HG03097 (cell line): ENCODE measurements at regions not wholly inside any gene's neighbourhood (a gene's known extent, or its start where the extent isn't known, plus 50 kb on each side); places are given as distances from the start of the nearest gene placed in this dataset.

Experiments
- ATAC-seq: cut with Tn5 transposase; IDR thresholded peaks from one replicate; pipeline ENCODE4 v1.9.1; 2021; ENCODE audit not compliant: unreplicated experiment, low FRiP score

DNA sequence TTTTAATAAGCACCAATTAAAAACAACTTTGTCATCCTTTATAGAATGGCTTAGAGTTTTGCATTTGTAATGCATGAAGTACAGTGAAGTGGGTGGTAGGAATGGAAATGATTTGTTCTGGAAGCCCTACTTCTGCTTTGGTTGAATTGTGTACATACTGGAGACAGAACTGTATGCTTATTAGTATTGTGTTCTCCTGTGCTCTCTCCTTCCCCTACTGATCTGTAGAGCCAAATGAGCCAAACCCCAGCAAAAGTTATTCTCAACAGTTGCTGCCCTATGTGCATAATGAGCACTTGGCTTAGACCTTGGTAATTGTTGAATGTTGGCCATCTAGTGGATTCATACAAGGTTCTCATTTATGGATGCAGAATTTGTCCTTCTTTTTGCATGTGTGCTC, 916.1 kb downstream of the GALC start:
- no peak for ATAC-seq

GRCh38 chr14:87076146-87076545, 916.8 kb downstream of the GALC start:
- no peak for ATAC-seq

DNA sequence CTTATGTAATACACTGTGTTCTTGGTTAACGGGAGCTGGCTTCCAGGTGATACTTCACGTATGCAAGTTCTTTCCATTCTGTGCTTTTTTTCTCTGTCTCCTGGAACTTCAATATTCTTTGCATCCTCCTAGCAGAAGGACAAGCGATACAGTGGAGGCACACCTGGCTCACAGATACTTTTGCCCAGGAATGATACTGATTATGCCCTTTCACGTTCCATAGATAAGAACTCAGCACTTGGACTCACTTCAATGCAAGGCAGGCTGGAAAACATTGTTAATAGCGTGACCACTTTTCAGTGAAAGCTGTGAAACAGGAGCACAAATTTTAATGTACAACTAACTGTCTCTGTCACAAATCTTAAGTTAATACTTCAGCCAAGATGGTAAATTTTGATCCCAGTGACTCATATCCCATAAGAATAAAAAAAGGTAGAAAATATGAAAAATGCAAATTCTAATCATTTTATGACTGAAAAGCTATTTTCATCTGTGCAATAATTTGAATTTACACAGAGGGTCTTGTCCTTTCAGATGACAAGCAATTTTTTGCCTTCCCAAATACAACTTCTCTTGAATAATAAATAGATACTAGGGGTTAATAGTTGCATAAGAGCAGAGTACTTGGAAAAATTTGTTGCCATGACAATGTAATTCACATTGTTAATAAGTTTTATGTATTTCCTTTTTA, 919.0 kb downstream of the GALC start:
- ATAC-seq = no peak

DNA sequence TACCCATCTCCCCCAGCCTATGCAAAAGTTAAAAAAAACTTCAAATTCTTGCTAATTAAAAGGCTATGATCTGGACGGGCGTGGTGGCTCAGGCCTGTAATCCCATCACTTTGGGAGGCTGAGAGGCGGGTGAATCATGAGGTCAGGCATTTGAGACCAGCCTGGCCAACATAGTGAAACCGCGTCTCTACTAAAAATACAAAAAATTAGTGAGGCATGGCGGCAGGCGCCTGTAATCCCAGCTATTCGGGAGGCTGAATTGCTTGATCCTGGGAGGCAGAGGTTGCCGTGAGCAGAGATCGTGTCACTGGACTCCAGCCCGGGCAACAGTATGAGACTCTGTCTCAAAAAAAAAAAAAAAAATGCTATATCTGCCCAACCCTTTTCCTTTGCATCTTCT, 925.4 kb downstream of the GALC start:
- ATAC-seq = no peak

DNA sequence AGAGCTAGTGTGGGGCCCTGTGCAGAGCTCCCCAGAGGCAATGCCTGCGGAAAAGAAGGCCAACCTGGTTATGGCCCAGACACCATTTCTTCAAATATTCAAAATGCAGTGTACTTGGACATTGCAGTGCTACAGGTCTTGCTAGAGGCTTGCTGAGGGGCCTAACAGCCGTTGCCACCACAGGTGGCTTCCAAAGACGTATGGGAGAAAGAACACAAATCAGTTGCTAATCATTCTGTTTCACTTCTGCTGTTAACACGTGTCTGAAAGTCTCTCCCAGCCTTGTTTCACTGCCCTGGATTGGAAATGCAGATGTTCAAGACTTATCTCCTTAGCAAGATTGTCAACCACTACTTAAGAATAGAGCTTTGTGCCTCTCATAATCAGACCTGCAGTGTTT, 925.9 kb downstream of the GALC start:
- ATAC-seq = no peak

GRCh38 chr14:87066221-87066817, 926.7 kb downstream of the GALC start:
- ATAC-seq = no peak

DNA sequence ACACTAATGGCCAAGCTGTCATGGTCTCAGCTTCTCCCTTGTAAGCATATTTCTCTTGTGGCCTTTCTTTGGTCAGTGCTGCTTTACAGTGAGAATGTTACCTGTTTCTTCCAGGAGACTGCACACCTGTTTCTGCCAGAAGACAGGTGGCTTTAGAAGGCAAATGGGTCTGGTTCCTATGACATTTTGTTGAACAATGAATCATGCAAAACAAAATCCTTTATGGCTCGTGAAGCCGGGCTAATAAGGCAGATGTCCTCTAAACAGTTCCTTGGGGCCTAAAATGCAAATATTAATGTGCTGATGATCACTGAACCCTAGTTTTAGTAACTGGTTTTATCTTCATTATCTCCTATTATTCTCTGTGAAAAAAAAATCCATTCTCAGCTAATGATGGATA, 927.6 kb downstream of the GALC start:
- no peak for ATAC-seq

DNA sequence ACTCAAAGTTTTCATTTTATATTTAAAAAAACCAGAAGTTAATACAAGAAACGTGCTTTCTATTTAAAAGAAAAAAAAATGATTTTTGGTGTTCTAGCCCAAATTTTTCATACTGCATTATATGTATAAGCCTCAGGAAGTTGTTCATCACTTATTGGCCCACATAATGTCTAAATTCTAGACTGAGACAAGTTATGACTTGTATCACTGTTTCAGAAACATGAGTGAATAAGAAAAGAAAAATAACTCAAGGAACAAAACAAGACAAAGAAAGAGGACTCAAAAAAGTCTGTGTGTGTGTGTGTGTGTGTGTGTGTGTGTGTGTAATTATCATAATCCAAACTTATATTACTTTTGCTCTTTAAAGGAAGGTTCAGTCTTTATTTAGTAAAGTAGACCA, 929.8 kb downstream of the GALC start:
- no peak for ATAC-seq

DNA sequence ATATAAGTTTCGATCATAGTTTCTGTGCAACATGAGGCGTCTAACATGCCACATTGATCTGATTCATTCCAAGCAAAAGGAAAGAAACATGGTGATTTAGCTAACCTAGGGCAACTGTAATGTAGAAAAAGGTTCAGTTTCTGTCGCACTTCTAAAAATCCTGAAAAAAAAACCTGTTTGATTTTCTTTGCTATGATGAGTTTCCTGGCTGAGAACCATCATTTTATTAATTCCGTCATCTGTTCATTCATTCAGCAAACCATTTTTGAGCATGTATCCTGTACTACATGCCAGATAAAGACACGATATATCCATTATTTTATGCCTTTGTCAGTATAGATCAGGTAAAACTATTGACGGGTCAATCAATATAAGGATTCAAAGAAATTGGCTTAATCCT, 932.6 kb downstream of the GALC start:
- ATAC-seq = no peak

DNA sequence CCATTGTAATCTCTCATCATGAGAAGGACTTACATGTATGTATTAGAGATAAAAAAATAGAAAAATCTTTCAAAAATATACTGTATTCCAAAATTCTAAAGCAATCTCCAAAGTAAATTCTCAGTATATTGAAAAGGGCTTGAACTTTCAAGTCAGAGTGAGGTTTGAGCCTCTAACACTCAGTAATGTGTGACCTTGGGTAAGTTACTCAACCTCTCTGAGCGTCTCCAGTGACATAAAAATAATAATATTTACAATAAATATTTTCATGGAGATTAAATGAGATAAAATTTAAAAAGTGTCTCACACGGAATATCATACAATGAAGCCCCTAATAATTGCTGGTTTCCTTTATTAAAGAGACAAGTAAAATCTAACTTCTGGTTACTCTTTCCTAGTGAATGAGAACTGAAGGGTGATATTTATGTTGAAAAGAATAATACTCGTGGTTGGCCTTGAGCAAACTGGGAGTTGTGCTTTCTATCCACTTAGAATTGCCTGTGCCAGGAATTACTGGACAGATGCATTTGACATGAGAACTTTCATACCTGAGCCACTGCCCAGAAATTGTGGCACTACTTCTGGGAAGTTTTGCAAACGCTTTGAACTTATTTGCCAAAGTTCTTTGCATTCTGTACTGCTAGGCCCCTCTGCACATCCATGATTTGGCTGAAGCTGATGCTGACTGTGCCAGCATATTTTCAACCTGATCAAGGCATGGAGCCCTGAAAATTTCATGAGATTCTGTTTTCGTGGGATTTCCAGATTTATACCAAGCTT, 933.7 kb downstream of the GALC start:
- ATAC-seq = no peak

- ATAC-seq = no peak
Observed at GRCh38 chr14:87055007-87055406, 938.0 kb downstream of the GALC start.

DNA sequence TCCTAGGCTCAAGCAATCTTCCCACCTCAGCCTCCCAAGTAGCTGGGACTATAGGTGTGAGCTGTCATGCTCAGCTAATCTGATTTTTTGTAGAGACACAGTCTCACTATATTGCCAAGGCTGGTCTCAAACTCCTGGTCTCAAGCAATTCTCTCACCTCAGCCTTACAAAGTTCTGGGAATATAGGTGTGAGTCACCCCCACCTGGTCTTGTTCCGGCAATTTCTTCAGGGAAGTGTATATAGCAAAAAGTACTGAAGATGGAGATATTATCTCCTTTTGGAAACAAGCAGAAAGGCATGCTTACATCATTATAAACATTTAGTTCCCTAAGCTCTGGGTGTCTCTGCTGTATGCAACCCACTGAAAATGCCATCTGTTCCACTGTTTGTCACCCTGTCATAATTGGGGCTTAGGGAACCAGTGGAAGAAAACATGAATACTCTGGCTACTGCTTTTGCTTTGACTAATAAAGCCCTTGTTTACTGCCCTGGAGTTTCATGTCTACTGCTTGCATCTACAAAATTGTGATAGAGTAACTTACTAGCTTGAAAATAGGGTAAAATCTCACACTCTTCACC, 940.2 kb downstream of the GALC start:
- no peak for ATAC-seq

DNA sequence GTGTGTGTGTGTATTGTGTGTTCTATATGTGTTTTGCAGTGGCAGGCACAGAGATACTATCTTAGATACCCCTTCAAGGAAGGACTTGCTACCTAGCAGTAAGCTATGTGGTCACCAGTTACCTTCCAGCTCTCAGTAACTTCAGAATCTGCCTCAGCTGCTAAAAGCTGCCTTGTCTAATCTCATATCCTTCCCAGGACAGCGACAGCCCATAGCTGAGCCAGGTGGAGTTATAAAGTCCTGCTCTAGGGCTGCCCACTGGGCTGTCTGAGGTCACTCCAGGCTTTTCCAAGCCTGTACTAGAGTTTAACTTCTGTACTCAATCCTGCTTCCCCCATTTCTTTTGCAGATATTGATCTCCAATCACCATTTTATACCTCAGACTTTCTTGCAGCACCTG, 942.6 kb downstream of the GALC start:
- no peak for ATAC-seq

GRCh38 chr14:87049950-87050349, 943.0 kb downstream of the GALC start:
- no peak for ATAC-seq

DNA sequence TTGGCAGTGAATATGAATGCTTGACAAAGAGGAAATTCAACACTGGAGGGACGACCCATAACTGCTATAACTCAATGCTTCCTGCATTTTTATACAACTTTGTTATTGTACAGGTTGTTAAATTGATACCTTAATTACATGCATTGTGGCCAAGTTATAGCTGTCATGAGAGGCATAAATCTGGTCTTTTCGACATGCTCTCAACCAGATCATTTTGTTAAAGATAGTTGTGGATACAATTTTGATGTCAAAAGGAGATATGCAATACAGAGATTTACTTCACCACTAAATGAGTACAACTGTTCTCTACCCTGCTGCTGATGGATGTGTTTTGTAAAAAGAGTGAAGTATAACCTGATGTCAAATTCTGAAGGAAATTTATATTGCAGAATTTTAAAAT, 946.0 kb downstream of the GALC start:
- no peak for ATAC-seq

DNA sequence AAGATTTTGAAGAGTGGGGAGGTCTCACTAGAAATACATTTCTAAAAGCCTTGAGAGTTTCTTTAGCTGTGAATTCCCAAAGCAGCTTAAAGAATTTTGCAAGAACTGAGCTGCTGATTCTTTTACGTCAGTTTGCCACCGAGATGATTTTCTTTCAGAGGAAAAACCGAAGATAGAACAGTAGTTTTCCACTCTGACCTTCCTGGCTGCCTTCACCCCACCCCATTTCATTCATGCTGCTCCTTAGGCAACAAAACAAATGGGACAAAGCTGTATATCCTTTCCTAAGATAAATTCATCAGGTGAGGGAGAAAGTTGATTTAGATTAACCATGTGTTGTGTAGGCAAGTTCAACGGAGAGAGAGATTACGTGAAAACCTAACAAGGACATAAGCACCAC, 947.0 kb downstream of the GALC start:
- no peak for ATAC-seq

DNA sequence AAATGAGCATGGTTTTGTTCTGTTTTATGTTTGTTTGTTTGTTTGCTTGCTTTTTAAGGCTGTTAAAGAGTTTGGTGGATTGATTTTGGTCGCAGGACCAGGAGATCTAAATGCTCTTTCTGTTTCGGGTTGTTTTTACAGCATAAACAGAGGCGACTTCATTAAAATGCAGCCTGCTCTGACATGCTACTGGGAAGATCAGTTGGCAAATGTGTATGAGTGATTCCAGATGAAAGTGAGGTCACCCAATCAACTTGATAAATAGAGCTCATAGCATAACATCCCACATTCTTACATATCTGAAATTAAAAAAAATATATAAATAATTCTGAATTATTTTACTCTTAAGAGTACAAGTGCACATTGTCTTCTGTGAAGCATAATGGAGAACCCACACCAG, 947.7 kb downstream of the GALC start:
- no peak for ATAC-seq

- ATAC-seq = no peak
Observed at GRCh38 chr14:87044807-87045206, 948.2 kb downstream of the GALC start.

DNA sequence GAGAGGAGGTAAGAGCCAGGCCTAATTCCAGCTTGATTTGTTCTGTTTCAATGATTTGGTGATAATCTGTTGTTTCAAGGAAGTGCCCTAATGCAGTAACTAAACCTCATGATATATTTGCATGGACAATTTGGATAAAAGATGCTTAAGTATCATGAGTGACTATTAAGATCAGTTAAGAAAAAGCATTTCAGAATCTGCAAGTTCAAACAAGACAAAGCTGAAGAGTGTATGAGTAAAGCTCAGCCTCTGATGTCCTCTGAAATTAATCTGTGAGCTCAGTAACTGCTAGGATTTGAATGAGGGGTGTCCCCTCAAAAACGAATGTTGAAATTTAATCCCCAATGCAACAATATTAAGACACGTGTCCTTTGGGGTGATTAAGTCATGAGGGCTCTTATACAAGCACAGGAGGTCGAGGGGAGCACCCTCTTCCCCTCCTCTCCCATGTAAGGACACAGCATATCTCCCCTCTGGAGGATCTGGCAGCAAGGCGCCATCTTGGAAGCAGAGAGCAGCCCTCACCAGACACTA, 949.2 kb downstream of the GALC start:
- no peak for ATAC-seq

GRCh38 chr14:87042354-87042753, 950.6 kb downstream of the GALC start:
- no peak for ATAC-seq

DNA sequence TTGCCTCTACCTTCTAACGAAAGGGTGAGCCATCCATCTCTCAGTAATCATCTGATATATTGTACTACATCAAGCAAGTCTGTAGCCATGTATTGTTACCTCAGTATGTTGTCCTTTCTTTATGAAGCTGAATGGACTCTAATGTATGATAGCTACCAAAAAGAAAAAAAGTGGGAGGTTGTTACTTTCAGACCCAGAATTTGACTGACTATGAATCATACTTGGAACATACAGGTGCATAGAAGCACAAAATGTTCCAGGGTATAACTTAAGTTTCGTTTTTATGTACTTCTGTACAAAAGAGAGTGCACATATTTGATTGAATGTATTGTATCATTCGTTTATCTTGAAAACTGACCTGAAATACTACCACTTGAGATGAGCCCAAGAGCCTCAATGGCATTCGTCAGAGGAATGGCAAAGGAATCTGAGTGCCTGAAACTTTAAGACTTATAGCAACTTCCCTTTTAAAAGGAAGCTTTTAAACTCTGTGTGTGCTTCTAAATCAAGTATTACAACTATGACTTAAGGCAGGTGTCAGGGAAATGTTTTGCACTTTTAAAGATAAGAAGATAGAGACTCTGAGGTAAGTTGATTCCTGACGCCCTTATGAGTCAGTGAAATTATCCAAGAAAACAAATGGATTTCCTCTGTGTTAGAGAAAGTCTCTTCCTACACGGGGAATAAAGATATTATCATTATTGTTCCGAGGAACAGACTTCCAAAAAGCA, 951.5 kb downstream of the GALC start:
- no peak for ATAC-seq
